ENCODE measurements at regions not wholly inside any gene's neighbourhood (a gene's known extent, or its start where the extent isn't known, plus 50 kb on each side); places are given as distances from the start of the nearest gene placed in this dataset.

GRCh38 chr7:25789701-25790640, 362.0 kb upstream of the NFE2L3 start:
- no peak overlapping the region for H3K56ac ChIP-seq (ENCODE audit: low read length)
- no peaks in the 10 kb centered on the region for H3K36me3 ChIP-seq (ENCODE audit: control insufficient read depth, insufficient read depth, low read length)
- no peak overlapping the region for H4K5ac ChIP-seq (ENCODE audit: low read length)

GRCh38 chr7:25790963-25791362, 361.0 kb upstream of the NFE2L3 start:
- Histone ChIP-seq H3K79me1 (ENCODE audit: low read length) (no peaks in the 10 kb centered on the region), H3K4me1 (ENCODE audit: control insufficient read depth, low read depth, low read length) (no peaks in the 10 kb centered on the region), H3K36me3 (ENCODE audit: control insufficient read depth, insufficient read depth, low read length) (no peaks in the 10 kb centered on the region), H2BK15ac (replicated peaks; ENCODE audit: low read depth) (no peak overlapping the region), H4K8ac (ENCODE audit: low read depth, low read length) (no peak overlapping the region), H2AK5ac (ENCODE audit: low read length) (no peak overlapping the region), H2BK120ac (ENCODE audit: low read depth, low read length) (no peak overlapping the region), H3K27me3 (ENCODE audit: insufficient read depth, low read length, poor library complexity) (no peaks in the 10 kb centered on the region), H3K4ac (ENCODE audit: low read depth, low read length) (no peak overlapping the region), H3K27ac (ENCODE audit: low read depth, low read length) (no peak overlapping the region), H3K4me3 (ENCODE audit: low read length) (no peak overlapping the region), H3K23ac (ENCODE audit: low read length) (no peak overlapping the region), H4K5ac (ENCODE audit: low read length) (no peak overlapping the region), H3K4me2 (ENCODE audit: low read length) (no peak overlapping the region), H3K56ac (ENCODE audit: low read length) (no peak overlapping the region), H3K18ac (ENCODE audit: low read length) (no peak overlapping the region), H2BK5ac (ENCODE audit: low read length) (no peak overlapping the region), H3K79me2 (ENCODE audit: control insufficient read depth, insufficient read depth, low read length) (no peaks in the 10 kb centered on the region), H3K9ac (ENCODE audit: low read length) (no peak overlapping the region)
- WGBS (ENCODE audit: extremely low coverage, insufficient coverage, low lambda C conversion rate), result no CpG with 5 or more reads among the region's 4 CpGs
- DNase-seq, result no peak

More at GRCh38 chr7:25789701-25790640, 362.0 kb upstream of the NFE2L3 start:
- H3K27ac ChIP-seq (ENCODE audit: low read depth, low read length), result no peak overlapping the region
- H2BK120ac ChIP-seq (ENCODE audit: low read depth, low read length), result no peak overlapping the region
- H3K79me2 ChIP-seq (ENCODE audit: control insufficient read depth, insufficient read depth, low read length), result no peaks in the 10 kb centered on the region
- no peak overlapping the region for H2BK5ac ChIP-seq (ENCODE audit: low read length)
- no CpG with 5 or more reads among the region's 13 CpGs for WGBS (ENCODE audit: extremely low coverage, insufficient coverage, low lambda C conversion rate)
- no peaks in the 10 kb centered on the region for H3K79me1 ChIP-seq (ENCODE audit: low read length)
- H3K23ac ChIP-seq (ENCODE audit: low read length), result no peak overlapping the region
- no peak overlapping the region for H2BK15ac ChIP-seq (replicated peaks; ENCODE audit: low read depth)
- H2AK5ac ChIP-seq (ENCODE audit: low read length), result no peak overlapping the region
- no peak overlapping the region for H4K8ac ChIP-seq (ENCODE audit: low read depth, low read length)
- H3K4me1 ChIP-seq (ENCODE audit: control insufficient read depth, low read depth, low read length), result no peaks in the 10 kb centered on the region
- no peaks in the 10 kb centered on the region for H3K27me3 ChIP-seq (ENCODE audit: insufficient read depth, low read length, poor library complexity)
- H3K4me3 ChIP-seq (ENCODE audit: low read length), result no peak overlapping the region
- no peak overlapping the region for H3K4me2 ChIP-seq (ENCODE audit: low read length)
- no peak overlapping the region for H3K4ac ChIP-seq (ENCODE audit: low read depth, low read length)
- no peak overlapping the region for H3K9ac ChIP-seq (ENCODE audit: low read length)
- peak; percentile 11 for DNase-seq
- no peak overlapping the region for H3K18ac ChIP-seq (ENCODE audit: low read length)

GRCh38 chr7:25792586-25792985, 359.4 kb upstream of the NFE2L3 start:
- Histone ChIP-seq H3K56ac (ENCODE audit: low read length) (no peak overlapping the region), H3K18ac (ENCODE audit: low read length) (no peak overlapping the region), H3K27me3 (ENCODE audit: insufficient read depth, low read length, poor library complexity) (no peaks in the 10 kb centered on the region), H4K8ac (ENCODE audit: low read depth, low read length) (no peak overlapping the region), H2BK5ac (ENCODE audit: low read length) (no peak overlapping the region), H3K4me2 (ENCODE audit: low read length) (no peak overlapping the region), H3K79me1 (ENCODE audit: low read length) (no peaks in the 10 kb centered on the region), H3K9ac (ENCODE audit: low read length) (no peak overlapping the region), H2AK5ac (ENCODE audit: low read length) (no peak overlapping the region), H3K4me3 (ENCODE audit: low read length) (no peak overlapping the region), H3K4me1 (ENCODE audit: control insufficient read depth, low read depth, low read length) (no peaks in the 10 kb centered on the region), H3K4ac (ENCODE audit: low read depth, low read length) (no peak overlapping the region), H3K36me3 (ENCODE audit: control insufficient read depth, insufficient read depth, low read length) (no peaks in the 10 kb centered on the region), H2BK120ac (ENCODE audit: low read depth, low read length) (no peak overlapping the region), H2BK15ac (replicated peaks; ENCODE audit: low read depth) (no peak overlapping the region), H3K23ac (ENCODE audit: low read length) (no peak overlapping the region), H3K79me2 (ENCODE audit: control insufficient read depth, insufficient read depth, low read length) (no peaks in the 10 kb centered on the region), H3K27ac (ENCODE audit: low read depth, low read length) (no peak overlapping the region), H4K5ac (ENCODE audit: low read length) (no peak overlapping the region)
- no CpG with 5 or more reads among the region's 8 CpGs for WGBS (ENCODE audit: extremely low coverage, insufficient coverage, low lambda C conversion rate)
- no peak for DNase-seq

GRCh38 chr7:25795824-25796235, 356.2 kb upstream of the NFE2L3 start:
- DNase-seq, result no peak
- Histone ChIP-seq H3K4me1 (ENCODE audit: control insufficient read depth, low read depth, low read length) (no peaks in the 10 kb centered on the region), H2AK5ac (ENCODE audit: low read length) (no peak overlapping the region), H3K79me2 (ENCODE audit: control insufficient read depth, insufficient read depth, low read length) (no peaks in the 10 kb centered on the region), H3K4me3 (ENCODE audit: low read length) (no peak overlapping the region), H3K18ac (ENCODE audit: low read length) (no peak overlapping the region), H3K56ac (ENCODE audit: low read length) (no peak overlapping the region), H3K27ac (ENCODE audit: low read depth, low read length) (no peak overlapping the region), H3K36me3 (ENCODE audit: control insufficient read depth, insufficient read depth, low read length) (no peaks in the 10 kb centered on the region), H3K4me2 (ENCODE audit: low read length) (no peak overlapping the region), H3K4ac (ENCODE audit: low read depth, low read length) (no peak overlapping the region), H4K8ac (ENCODE audit: low read depth, low read length) (no peak overlapping the region), H2BK5ac (ENCODE audit: low read length) (no peak overlapping the region), H2BK15ac (replicated peaks; ENCODE audit: low read depth) (no peak overlapping the region), H2BK120ac (ENCODE audit: low read depth, low read length) (no peak overlapping the region), H3K9ac (ENCODE audit: low read length) (no peak overlapping the region), H3K79me1 (ENCODE audit: low read length) (no peaks in the 10 kb centered on the region), H3K27me3 (ENCODE audit: insufficient read depth, low read length, poor library complexity) (no peaks in the 10 kb centered on the region), H4K5ac (ENCODE audit: low read length) (no peak overlapping the region), H3K23ac (ENCODE audit: low read length) (no peak overlapping the region)
- no CpG with 5 or more reads among the region's 2 CpGs for WGBS (ENCODE audit: extremely low coverage, insufficient coverage, low lambda C conversion rate)

- Histone ChIP-seq H2BK120ac (ENCODE audit: low read depth, low read length) (no peak overlapping the region), H3K4me3 (ENCODE audit: low read length) (no peak overlapping the region), H3K4me1 (ENCODE audit: control insufficient read depth, low read depth, low read length) (no peaks in the 10 kb centered on the region), H3K27ac (ENCODE audit: low read depth, low read length) (no peak overlapping the region), H2BK5ac (ENCODE audit: low read length) (no peak overlapping the region), H2BK15ac (replicated peaks; ENCODE audit: low read depth) (no peak overlapping the region), H2AK5ac (ENCODE audit: low read length) (no peak overlapping the region), H3K23ac (ENCODE audit: low read length) (no peak overlapping the region), H3K4ac (ENCODE audit: low read depth, low read length) (no peak overlapping the region), H4K5ac (ENCODE audit: low read length) (no peak overlapping the region), H3K18ac (ENCODE audit: low read length) (no peak overlapping the region), H3K36me3 (ENCODE audit: control insufficient read depth, insufficient read depth, low read length) (no peaks in the 10 kb centered on the region), H4K8ac (ENCODE audit: low read depth, low read length) (no peak overlapping the region), H3K4me2 (ENCODE audit: low read length) (no peak overlapping the region), H3K56ac (ENCODE audit: low read length) (no peak overlapping the region), H3K27me3 (ENCODE audit: insufficient read depth, low read length, poor library complexity) (no peaks in the 10 kb centered on the region), H3K79me1 (ENCODE audit: low read length) (no peaks in the 10 kb centered on the region), H3K79me2 (ENCODE audit: control insufficient read depth, insufficient read depth, low read length) (no peaks in the 10 kb centered on the region), H3K9ac (ENCODE audit: low read length) (no peak overlapping the region)
- no CpG with 5 or more reads among the region's 1 CpG for WGBS (ENCODE audit: extremely low coverage, insufficient coverage, low lambda C conversion rate)
- no peak for DNase-seq
Measured at GRCh38 chr7:25798344-25798743, 353.7 kb upstream of the NFE2L3 start.
